HCT116 (cell line): ENCODE measurements at regions not wholly inside any gene's neighbourhood (a gene's known extent, or its start where the extent isn't known, plus 50 kb on each side); places are given as distances from the start of the nearest gene placed in this dataset.

Source experiments
- ATAC-seq: fragments of 200-7000 bp; cut with Tn5 transposase; 2 replicates; pipeline ENCODE4 v1.9.1; 2020; ENCODE audit warnings: mild to moderate bottlenecking, moderate library complexity
- BruUV-seq: library from RNA; stranded (reverse); fragments of 400-500 nt; replicated peaks from 2 replicates; lab custom pipeline; 2021; lab: Mats Ljungman, UMichigan
- CTCF ChIA-PET: fragments of 300-600 bp; sonication (Branson Sonifier 250); formaldehyde crosslinking; loops from one replicate; lab custom pipeline; 2021; ENCODE audit warnings: antibody characterized with exemption; lab: Charles Lee
- POLR2A ChIA-PET: fragments of 300-600, 350-600 bp; sonication (Branson Sonifier 250); formaldehyde crosslinking; loops from one replicate; lab custom pipeline; 2021; ENCODE audit warnings: antibody characterized with exemption; lab: Charles Lee
- RAD21 ChIA-PET, 2 experiments: fragments of 300-600 bp; sonication (Branson Sonifier 250); formaldehyde crosslinking; loops; one replicate each; lab custom pipeline; 2023; ENCODE audit warnings: low total read pairs in 2 of 2; ENCODE audit not compliant: uncharacterized antibody in 2 of 2, unreplicated experiment in 2 of 2, low non-redundant PET in 1 of 2; lab: Charles Lee
- DNase-seq: peaks from one replicate; pipeline ENCODE4 v3.0.0-alpha.2; 2010; ENCODE audit warnings: low read depth, low spot score
- H2AFZ ChIP-seq: fragments of 200-600 bp; shearing (Covaris generic), sonication (generic); 2 replicates; pipeline ENCODE4 v1.6.1; 2017; ENCODE audit warnings: low read depth, mixed run types, mixed read lengths, antibody characterized with exemption, low read length; ENCODE audit not compliant: poor library complexity, severe bottlenecking
- H3K27ac ChIP-seq: 2 replicates; pipeline ENCODE4 v1.5.1; 2012; ENCODE audit warnings: low read depth, low read length
- H3K27me3 ChIP-seq: fragments of 200-600 bp; sonication (generic); 2 replicates; pipeline ENCODE4 v1.6.1; 2016; ENCODE audit warnings: mixed run types, low read length, mixed read lengths; ENCODE audit not compliant: insufficient read depth
- H3K36me3 ChIP-seq, 2 experiments: fragments of 200-500 bp in 1 of 2; fragments of 200-600 bp in 1 of 2; sonication (Bioruptor generic) in 1 of 2; sonication (generic) in 1 of 2; 2 replicates each; pipeline versions ENCODE4 v1.5.1 to v1.6.1; 2014 to 2016; ENCODE audit warnings: low read length in 2 of 2, inconsistent platforms in 1 of 2, mixed read lengths in 1 of 2, mixed run types in 1 of 2; ENCODE audit not compliant: insufficient read depth in 2 of 2, control insufficient read depth in 1 of 2
- H3K4me1 ChIP-seq, 2 experiments: fragments of 200-600 bp in 1 of 2; sonication (generic) in 1 of 2; 2 replicates each; pipeline versions ENCODE4 v1.5.1 to v1.6.1; 2012 to 2017; ENCODE audit warnings: low read length in 2 of 2, inconsistent platforms in 1 of 2, mild to moderate bottlenecking in 1 of 2, mixed read lengths in 1 of 2, mixed run types in 1 of 2, moderate library complexity in 1 of 2; ENCODE audit not compliant: insufficient read depth in 2 of 2, control insufficient read depth in 1 of 2
- H3K4me2 ChIP-seq: fragments of 200-600 bp; sonication (generic); 2 replicates; pipeline ENCODE4 v1.6.1; 2017; ENCODE audit warnings: mixed run types, low read length, mixed read lengths
- H3K4me3 ChIP-seq, 2 experiments: fragments of 200-600 bp in 1 of 2; sonication (generic) in 1 of 2; replicated peaks in 1 of 2; 2 replicates each; pipeline ENCODE4 v1.5.1; 2011 to 2016; ENCODE audit warnings: low read length in 2 of 2, control low read depth in 1 of 2, low read depth in 1 of 2, mild to moderate bottlenecking in 1 of 2, mixed read lengths in 1 of 2, mixed run types in 1 of 2
- H3K79me2 ChIP-seq: fragments of 200-600 bp; sonication (generic); 2 replicates; pipeline ENCODE4 v1.6.1; 2017; ENCODE audit warnings: mild to moderate bottlenecking, mixed run types, low read length, moderate library complexity, mixed read lengths; ENCODE audit not compliant: insufficient read depth
- H3K9ac ChIP-seq: fragments of 200-600 bp; sonication (generic); 2 replicates; pipeline ENCODE4 v1.6.1; 2016; ENCODE audit warnings: low read length, mixed read lengths
- H3K9me2 ChIP-seq: fragments of 200-600 bp; sonication (generic), shearing (Covaris generic); 2 replicates; pipeline ENCODE4 v1.6.1; 2017; ENCODE audit warnings: mixed run types, mild to moderate bottlenecking, moderate library complexity; ENCODE audit not compliant: insufficient read depth
- H3K9me3 ChIP-seq, 2 experiments: fragments of 200-500 bp in 1 of 2; fragments of 200-600 bp in 1 of 2; sonication (Bioruptor generic) in 1 of 2; sonication (generic) in 1 of 2; 2 replicates each; pipeline ENCODE4 v1.6.1; 2014 to 2017; ENCODE audit warnings: low read length in 2 of 2, mixed read lengths in 2 of 2, inconsistent platforms in 1 of 2, low read depth in 1 of 2, mild to moderate bottlenecking in 1 of 2, mixed run types in 1 of 2, moderate library complexity in 1 of 2; ENCODE audit not compliant: control insufficient read depth in 1 of 2, insufficient read depth in 1 of 2
- H4K20me1 ChIP-seq: fragments of 200-600 bp; sonication (generic), shearing (Covaris generic); 2 replicates; pipeline ENCODE4 v1.6.1; 2017; ENCODE audit warnings: mixed run types, mild to moderate bottlenecking, moderate library complexity; ENCODE audit not compliant: insufficient read depth
- CBX3 ChIP-seq: IDR thresholded peaks from 2 replicates; pipeline ENCODE4 v1.6.1; 2012; ENCODE audit warnings: low read depth
- ELF1 ChIP-seq: IDR thresholded peaks from 2 replicates; pipeline ENCODE4 v1.6.1; 2012; ENCODE audit warnings: low read depth, borderline replicate concordance
- EZH2 ChIP-seq: fragments of 200-600 bp; sonication (generic); IDR thresholded peaks from 2 replicates; pipeline ENCODE4 v1.6.1; 2017; ENCODE audit warnings: antibody characterized with exemption, mixed run types
- EZH2phosphoT487 ChIP-seq: fragments of 200-600 bp; IDR thresholded peaks from 2 replicates; pipeline ENCODE4 v1.6.1; 2018; ENCODE audit warnings: antibody characterized with exemption, borderline replicate concordance
- FOSL1 ChIP-seq: IDR thresholded peaks from 2 replicates; pipeline ENCODE4 v1.6.1; 2012; ENCODE audit warnings: low read depth
- POLR2A ChIP-seq: IDR thresholded peaks from 2 replicates; pipeline ENCODE4 v1.7.0; 2011; ENCODE audit warnings: borderline replicate concordance; ENCODE audit not compliant: insufficient read depth, insufficient read length; ENCODE audit errors: extremely low read depth
- POLR2AphosphoS5 ChIP-seq: IDR thresholded peaks from 2 replicates; pipeline ENCODE4 v1.6.1; 2011; ENCODE audit warnings: mild to moderate bottlenecking, low read depth, low read length, moderate library complexity
- RAD21 ChIP-seq: IDR thresholded peaks from 2 replicates; pipeline ENCODE4 v1.6.1; 2012; ENCODE audit warnings: low read depth, mild to moderate bottlenecking
- SIN3A ChIP-seq: IDR thresholded peaks from 2 replicates; pipeline ENCODE4 v1.6.1; 2012; ENCODE audit warnings: low read depth
- ZFX ChIP-seq: fragments of 450-650 bp; IDR thresholded peaks from 2 replicates; pipeline ENCODE4 v1.6.1; 2017
- ZNF274 ChIP-seq: fragments of 200-500 bp; sonication (Bioruptor generic); IDR thresholded peaks from 2 replicates; pipeline ENCODE4 v1.6.1; 2014; ENCODE audit warnings: mild to moderate bottlenecking, low read depth, low read length, inconsistent platforms
- intact Hi-C: fragments of 100-400 bp; cut with micrococcal nuclease; formaldehyde crosslinking; loops from 2 replicates; pipeline ENCODE4 v1.10.0; 2022
- TF ChIP-seq, protein P1 (sequence below): IDR thresholded peaks from 2 replicates; pipeline ENCODE4 v1.6.1; 2012
- TF ChIP-seq, protein P2 (sequence below): IDR thresholded peaks from 2 replicates; pipeline ENCODE4 v1.6.1; 2011; ENCODE audit warnings: mild to moderate bottlenecking, low read length, moderate library complexity; ENCODE audit not compliant: insufficient replicate concordance; ENCODE audit errors: extremely low read depth
- TF ChIP-seq, protein P3 (sequence below): IDR thresholded peaks from 2 replicates; pipeline ENCODE4 v1.6.1; 2012; ENCODE audit warnings: low read depth
- TF ChIP-seq, protein P4 (sequence below): IDR thresholded peaks from 2 replicates; pipeline ENCODE4 v1.6.1; 2012

DNA sequence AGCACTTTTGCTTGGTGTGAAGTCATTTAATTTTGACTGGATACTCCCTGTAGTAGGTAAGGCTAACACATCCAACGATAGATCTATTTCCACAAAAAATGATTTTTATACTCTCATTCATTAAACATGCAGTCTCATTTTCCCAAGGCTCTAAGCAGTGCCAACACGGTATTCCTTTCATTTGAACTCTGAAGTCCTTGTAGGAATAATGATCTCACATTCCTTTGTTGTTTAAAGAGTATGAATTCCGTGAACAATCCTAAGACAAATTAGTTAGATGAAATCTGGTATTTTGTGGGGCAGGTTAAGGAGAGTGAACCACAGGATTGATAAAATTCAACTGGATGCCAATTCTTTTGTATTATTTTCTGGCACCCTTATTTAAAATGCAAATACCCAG, 66.6 kb downstream of the LACC1 start:
- Histone ChIP-seq H3K27me3 (no peaks in the 10 kb centered on the region), H3K36me3 (no peaks in the 10 kb centered on the region), H4K20me1 (no peaks in the 10 kb centered on the region), H3K27ac (no peak overlapping the region), H3K9me2 (no peaks in the 10 kb centered on the region), H3K4me2 (no peak overlapping the region), H3K4me3 (no peak overlapping the region), H3K9ac (no peak overlapping the region), H2AFZ (no peak overlapping the region), H3K4me1 (no peaks in the 10 kb centered on the region), H3K79me2 (no peaks in the 10 kb centered on the region), H3K9me3 (no peaks in the 10 kb centered on the region)
- DNase-seq, result no peak
- intact Hi-C loops, result no loop called here
- BruUV-seq, result no TSS peak
- CTCF ChIA-PET, result no interaction called here
- ATAC-seq, result no peak
- TF ChIP-seq ELF1, result no peak
- no peak for TF ChIP-seq CBX3
- TF ChIP-seq, protein P1, sequence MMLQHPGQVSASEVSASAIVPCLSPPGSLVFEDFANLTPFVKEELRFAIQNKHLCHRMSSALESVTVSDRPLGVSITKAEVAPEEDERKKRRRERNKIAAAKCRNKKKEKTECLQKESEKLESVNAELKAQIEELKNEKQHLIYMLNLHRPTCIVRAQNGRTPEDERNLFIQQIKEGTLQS, result no peak
- POLR2A ChIA-PET, result no interaction called here
- RAD21 ChIA-PET, result no interaction called here

DNA sequence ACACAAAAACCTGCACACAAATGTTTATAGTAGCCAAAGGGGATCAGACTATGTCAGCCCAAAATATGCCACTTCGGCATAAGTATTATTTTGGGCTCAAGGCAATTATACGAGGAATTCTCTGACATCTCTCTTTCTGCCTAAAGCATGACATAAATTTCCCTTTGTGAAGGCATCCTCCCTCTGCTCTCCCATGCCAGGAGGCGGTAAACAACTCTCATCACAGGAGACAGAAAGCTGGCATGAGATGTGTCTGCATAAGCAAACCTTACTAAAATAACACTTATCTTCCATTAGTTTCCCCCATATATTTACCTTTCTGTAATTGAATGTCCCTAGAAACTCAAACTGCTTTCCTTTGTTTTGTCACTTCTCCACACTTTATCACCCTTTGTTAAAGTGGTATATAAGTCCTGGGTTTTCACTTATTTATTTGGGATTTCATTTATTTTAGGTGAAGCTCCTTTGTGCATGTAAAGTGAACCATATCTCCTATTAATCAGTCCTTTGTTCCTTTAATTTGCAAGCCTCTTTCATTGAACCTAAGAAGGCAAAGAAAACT, 68.3 kb downstream of the LACC1 start:
- no peak for DNase-seq
- no TSS peak for BruUV-seq
- no peak for ATAC-seq
- Histone ChIP-seq H3K9ac (no peak overlapping the region), H3K9me3 (no peaks in the 10 kb centered on the region), H4K20me1 (no peaks in the 10 kb centered on the region), H3K4me3 (no peak overlapping the region), H3K79me2 (no peaks in the 10 kb centered on the region), H3K9me2 (no peaks in the 10 kb centered on the region), H2AFZ (no peak overlapping the region), H3K27me3 (no peaks in the 10 kb centered on the region), H3K27ac (no peak overlapping the region), H3K4me2 (no peak overlapping the region), H3K36me3 (no peaks in the 10 kb centered on the region), H3K4me1 (peaks cover 0 to under 1% of the 10 kb centered on the region in 2 experiments; a peak in 1 of 4 replicates)
- ChIA-PET RAD21 (no interaction called here), CTCF (no interaction called here), POLR2A (no interaction called here)
- intact Hi-C loops, result no loop called here
- TF ChIP-seq, protein P2, sequence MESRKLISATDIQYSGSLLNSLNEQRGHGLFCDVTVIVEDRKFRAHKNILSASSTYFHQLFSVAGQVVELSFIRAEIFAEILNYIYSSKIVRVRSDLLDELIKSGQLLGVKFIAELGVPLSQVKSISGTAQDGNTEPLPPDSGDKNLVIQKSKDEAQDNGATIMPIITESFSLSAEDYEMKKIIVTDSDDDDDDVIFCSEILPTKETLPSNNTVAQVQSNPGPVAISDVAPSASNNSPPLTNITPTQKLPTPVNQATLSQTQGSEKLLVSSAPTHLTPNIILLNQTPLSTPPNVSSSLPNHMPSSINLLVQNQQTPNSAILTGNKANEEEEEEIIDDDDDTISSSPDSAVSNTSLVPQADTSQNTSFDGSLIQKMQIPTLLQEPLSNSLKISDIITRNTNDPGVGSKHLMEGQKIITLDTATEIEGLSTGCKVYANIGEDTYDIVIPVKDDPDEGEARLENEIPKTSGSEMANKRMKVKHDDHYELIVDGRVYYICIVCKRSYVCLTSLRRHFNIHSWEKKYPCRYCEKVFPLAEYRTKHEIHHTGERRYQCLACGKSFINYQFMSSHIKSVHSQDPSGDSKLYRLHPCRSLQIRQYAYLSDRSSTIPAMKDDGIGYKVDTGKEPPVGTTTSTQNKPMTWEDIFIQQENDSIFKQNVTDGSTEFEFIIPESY, result no peak
- TF ChIP-seq ZFX (no peak), EZH2 (no peak), SIN3A (no peak), POLR2AphosphoS5 (no peak), EZH2phosphoT487 (no peak), FOSL1 (no peak), RAD21 (no peak), ZNF274 (no peak), POLR2A (no peak)
- TF ChIP-seq, protein P3, sequence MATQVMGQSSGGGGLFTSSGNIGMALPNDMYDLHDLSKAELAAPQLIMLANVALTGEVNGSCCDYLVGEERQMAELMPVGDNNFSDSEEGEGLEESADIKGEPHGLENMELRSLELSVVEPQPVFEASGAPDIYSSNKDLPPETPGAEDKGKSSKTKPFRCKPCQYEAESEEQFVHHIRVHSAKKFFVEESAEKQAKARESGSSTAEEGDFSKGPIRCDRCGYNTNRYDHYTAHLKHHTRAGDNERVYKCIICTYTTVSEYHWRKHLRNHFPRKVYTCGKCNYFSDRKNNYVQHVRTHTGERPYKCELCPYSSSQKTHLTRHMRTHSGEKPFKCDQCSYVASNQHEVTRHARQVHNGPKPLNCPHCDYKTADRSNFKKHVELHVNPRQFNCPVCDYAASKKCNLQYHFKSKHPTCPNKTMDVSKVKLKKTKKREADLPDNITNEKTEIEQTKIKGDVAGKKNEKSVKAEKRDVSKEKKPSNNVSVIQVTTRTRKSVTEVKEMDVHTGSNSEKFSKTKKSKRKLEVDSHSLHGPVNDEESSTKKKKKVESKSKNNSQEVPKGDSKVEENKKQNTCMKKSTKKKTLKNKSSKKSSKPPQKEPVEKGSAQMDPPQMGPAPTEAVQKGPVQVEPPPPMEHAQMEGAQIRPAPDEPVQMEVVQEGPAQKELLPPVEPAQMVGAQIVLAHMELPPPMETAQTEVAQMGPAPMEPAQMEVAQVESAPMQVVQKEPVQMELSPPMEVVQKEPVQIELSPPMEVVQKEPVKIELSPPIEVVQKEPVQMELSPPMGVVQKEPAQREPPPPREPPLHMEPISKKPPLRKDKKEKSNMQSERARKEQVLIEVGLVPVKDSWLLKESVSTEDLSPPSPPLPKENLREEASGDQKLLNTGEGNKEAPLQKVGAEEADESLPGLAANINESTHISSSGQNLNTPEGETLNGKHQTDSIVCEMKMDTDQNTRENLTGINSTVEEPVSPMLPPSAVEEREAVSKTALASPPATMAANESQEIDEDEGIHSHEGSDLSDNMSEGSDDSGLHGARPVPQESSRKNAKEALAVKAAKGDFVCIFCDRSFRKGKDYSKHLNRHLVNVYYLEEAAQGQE, result no peak
- TF ChIP-seq, protein P4, sequence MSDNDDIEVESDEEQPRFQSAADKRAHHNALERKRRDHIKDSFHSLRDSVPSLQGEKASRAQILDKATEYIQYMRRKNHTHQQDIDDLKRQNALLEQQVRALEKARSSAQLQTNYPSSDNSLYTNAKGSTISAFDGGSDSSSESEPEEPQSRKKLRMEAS, result no peak
- TF ChIP-seq, protein P1, result no peak
